Uterus (tissue), 2 donors: ENCODE measurements at regions not wholly inside any gene's neighbourhood (a gene's known extent, or its start where the extent isn't known, plus 50 kb on each side); places are given as distances from the start of the nearest gene placed in this dataset.

Experiments
- POLR2A ChIP-seq, 2 donors: fragments of 450-650 bp; IDR thresholded peaks; one replicate each; pipeline ENCODE4 v1.6.1; 2016; ENCODE audit warnings: antibody characterized with exemption in 2 of 2, mild to moderate bottlenecking in 1 of 2, moderate library complexity in 1 of 2
- TF ChIP-seq, protein P1 (sequence below), 4 experiments: fragments of 200-600 bp in 2 of 4; fragments of 450-650 bp in 2 of 4; sonication (generic) in 2 of 4; IDR thresholded peaks; one replicate each; pipeline ENCODE4 v1.5.1; 2016 to 2019; ENCODE audit warnings: antibody characterized with exemption in 4 of 4, mild to moderate bottlenecking in 2 of 4, moderate library complexity in 1 of 4

DNA sequence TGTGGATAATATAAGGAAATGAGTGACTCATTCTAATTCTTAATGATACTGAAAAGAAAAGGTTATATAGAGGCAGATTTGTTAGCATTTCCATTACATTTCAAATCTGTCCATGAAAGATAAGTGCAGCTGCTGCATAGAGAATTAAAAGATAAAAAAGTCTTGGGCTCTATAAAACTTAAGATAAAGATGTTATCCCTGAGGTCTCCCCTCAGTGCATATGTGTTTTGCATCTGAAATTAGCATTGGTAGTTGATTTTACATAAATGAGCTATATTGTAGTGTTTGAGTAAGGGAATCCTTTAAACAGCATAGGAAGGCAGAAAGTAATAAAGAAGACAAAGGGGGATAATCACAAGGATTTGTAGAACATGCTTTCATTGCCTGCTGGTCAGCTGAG lies 206.2 kb downstream of the FSCB start:
- TF ChIP-seq, protein P1, sequence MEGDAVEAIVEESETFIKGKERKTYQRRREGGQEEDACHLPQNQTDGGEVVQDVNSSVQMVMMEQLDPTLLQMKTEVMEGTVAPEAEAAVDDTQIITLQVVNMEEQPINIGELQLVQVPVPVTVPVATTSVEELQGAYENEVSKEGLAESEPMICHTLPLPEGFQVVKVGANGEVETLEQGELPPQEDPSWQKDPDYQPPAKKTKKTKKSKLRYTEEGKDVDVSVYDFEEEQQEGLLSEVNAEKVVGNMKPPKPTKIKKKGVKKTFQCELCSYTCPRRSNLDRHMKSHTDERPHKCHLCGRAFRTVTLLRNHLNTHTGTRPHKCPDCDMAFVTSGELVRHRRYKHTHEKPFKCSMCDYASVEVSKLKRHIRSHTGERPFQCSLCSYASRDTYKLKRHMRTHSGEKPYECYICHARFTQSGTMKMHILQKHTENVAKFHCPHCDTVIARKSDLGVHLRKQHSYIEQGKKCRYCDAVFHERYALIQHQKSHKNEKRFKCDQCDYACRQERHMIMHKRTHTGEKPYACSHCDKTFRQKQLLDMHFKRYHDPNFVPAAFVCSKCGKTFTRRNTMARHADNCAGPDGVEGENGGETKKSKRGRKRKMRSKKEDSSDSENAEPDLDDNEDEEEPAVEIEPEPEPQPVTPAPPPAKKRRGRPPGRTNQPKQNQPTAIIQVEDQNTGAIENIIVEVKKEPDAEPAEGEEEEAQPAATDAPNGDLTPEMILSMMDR (IDR thresholded peaks at IDR 0.05), result no peak
- TF ChIP-seq POLR2A (IDR thresholded peaks at IDR 0.05), result no peak
